ENCODE measurements at regions not wholly inside any gene's neighbourhood (a gene's known extent, or its start where the extent isn't known, plus 50 kb on each side); places are given as distances from the start of the nearest gene placed in this dataset.

DNA sequence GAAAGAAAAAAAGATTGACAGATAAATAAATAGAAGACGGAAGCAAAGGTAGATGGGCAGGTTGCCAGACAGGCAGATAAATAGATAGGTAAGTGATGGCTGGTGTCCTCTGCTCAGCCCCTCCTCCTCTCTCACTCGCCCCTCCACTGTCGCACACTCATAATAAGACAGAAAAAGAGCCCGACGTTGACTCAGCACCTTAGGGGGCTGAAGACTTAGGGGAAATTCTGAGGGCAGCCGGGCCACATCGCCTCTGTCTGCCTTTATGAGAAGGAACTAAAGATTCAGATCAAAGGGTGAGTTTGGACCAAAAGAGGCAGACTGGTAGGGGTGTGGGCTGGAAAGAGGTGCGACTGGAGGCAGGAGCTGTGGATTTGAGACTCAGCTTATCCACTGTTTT, 158.1 kb upstream of the IGSF21 start:
- intact Hi-C loops (cut with DNase I; ENCODE audit: low total_unique reads), result no loop called here
- no peak for TF ChIP-seq POLR2A (IDR thresholded peaks at IDR 0.05)
- TF ChIP-seq, protein P1, sequence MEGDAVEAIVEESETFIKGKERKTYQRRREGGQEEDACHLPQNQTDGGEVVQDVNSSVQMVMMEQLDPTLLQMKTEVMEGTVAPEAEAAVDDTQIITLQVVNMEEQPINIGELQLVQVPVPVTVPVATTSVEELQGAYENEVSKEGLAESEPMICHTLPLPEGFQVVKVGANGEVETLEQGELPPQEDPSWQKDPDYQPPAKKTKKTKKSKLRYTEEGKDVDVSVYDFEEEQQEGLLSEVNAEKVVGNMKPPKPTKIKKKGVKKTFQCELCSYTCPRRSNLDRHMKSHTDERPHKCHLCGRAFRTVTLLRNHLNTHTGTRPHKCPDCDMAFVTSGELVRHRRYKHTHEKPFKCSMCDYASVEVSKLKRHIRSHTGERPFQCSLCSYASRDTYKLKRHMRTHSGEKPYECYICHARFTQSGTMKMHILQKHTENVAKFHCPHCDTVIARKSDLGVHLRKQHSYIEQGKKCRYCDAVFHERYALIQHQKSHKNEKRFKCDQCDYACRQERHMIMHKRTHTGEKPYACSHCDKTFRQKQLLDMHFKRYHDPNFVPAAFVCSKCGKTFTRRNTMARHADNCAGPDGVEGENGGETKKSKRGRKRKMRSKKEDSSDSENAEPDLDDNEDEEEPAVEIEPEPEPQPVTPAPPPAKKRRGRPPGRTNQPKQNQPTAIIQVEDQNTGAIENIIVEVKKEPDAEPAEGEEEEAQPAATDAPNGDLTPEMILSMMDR (IDR thresholded peaks at IDR 0.05), result no peak
- no peak overlapping the region for H3K4me3 ChIP-seq (ENCODE audit: low read depth, poor library complexity, severe bottlenecking)
- DNase-seq (ENCODE audit: low spot score in 2 of 2), result no peak
- 57 to 58% methylated on average over 8 of the region's 8 CpGs for WGBS, 2 donors

DNA sequence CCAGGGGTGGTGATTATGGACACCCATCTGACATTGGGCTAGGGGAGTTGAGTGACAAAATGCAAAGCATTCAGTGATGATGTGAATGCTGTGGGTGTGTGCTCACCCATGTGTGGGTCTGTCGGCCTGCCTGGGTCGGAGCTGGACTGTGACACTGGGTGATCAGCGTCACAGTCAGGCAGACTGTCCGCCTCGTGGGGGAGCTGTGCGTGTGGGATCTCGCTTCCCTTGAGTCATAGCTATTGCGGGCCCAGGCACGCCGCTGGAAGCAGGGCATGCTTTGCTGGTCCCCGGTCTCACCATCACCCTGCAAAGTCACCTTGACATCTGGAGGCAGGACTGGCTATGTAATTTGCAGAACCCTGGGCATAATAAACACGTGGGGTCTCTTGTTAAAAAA, 156.9 kb upstream of the IGSF21 start:
- TF ChIP-seq, protein P1 (IDR thresholded peaks at IDR 0.05), result no peak
- no peak for TF ChIP-seq POLR2A (IDR thresholded peaks at IDR 0.05)
- intact Hi-C loops (cut with DNase I; ENCODE audit: low total_unique reads), result no loop called here
- no peak for DNase-seq (ENCODE audit: low spot score in 2 of 2)
- H3K4me3 ChIP-seq (ENCODE audit: low read depth, poor library complexity, severe bottlenecking), result no peak overlapping the region
- 66 to 68% methylated on average over 12 of the region's 12 CpGs for WGBS, 2 donors

DNA sequence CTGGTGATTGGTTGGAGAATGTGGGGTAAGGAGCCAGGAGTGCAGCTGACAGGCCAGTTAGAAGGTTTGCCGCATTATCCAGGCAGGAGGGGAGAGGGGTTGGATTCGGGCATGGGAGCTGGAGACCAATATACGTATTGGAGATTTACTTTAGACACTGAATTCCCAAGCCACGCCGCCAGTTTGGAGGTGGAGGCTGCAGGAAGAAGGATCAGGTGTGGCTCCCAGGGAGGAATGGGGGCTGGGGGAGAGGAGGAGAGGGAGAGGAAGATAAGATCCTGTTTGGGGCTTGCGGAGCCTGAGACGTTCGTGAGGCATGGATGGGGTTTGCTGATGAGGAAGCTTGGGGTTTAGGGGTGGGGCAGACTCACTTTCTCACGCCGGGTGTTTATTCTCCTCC, 155.1 kb upstream of the IGSF21 start:
- H3K4me3 ChIP-seq (ENCODE audit: low read depth, poor library complexity, severe bottlenecking), result no peak overlapping the region
- intact Hi-C loops (cut with DNase I; ENCODE audit: low total_unique reads), result no loop called here
- no peak for DNase-seq (ENCODE audit: low spot score in 2 of 2)
- TF ChIP-seq, protein P1 (IDR thresholded peaks at IDR 0.05), result no peak
- no peak for TF ChIP-seq POLR2A (IDR thresholded peaks at IDR 0.05)
- 48 to 49% methylated on average over 10 of the region's 10 CpGs for WGBS, 2 donors

DNA sequence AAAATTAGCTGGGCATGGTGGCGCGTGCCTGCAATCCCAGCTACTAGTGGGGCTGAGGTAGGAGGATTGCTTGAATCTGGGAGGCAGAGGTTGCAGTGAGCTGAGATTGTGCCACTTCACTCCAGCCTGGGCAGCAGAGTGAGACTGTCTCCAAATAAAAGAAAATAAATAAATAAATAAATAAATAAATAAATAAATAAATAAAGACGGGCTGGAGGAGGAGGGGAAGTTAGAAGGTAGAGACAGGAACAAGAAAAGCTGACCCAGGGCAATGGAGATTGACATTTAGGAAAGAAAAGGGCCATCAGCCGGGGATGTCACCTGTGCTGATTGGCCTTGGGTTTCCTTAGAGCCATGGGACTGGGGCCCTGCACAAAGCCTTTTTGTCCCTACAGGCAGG, 153.7 kb upstream of the IGSF21 start:
- intact Hi-C loops (cut with DNase I; ENCODE audit: low total_unique reads), result no loop called here
- 79 to 86% methylated on average over 4 of the region's 4 CpGs for WGBS, 2 donors
- no peak for DNase-seq (ENCODE audit: low spot score in 2 of 2)
- no peak for TF ChIP-seq POLR2A (IDR thresholded peaks at IDR 0.05)
- TF ChIP-seq, protein P1 (IDR thresholded peaks at IDR 0.05), result no peak
- no peak overlapping the region for H3K4me3 ChIP-seq (ENCODE audit: low read depth, poor library complexity, severe bottlenecking)

DNA sequence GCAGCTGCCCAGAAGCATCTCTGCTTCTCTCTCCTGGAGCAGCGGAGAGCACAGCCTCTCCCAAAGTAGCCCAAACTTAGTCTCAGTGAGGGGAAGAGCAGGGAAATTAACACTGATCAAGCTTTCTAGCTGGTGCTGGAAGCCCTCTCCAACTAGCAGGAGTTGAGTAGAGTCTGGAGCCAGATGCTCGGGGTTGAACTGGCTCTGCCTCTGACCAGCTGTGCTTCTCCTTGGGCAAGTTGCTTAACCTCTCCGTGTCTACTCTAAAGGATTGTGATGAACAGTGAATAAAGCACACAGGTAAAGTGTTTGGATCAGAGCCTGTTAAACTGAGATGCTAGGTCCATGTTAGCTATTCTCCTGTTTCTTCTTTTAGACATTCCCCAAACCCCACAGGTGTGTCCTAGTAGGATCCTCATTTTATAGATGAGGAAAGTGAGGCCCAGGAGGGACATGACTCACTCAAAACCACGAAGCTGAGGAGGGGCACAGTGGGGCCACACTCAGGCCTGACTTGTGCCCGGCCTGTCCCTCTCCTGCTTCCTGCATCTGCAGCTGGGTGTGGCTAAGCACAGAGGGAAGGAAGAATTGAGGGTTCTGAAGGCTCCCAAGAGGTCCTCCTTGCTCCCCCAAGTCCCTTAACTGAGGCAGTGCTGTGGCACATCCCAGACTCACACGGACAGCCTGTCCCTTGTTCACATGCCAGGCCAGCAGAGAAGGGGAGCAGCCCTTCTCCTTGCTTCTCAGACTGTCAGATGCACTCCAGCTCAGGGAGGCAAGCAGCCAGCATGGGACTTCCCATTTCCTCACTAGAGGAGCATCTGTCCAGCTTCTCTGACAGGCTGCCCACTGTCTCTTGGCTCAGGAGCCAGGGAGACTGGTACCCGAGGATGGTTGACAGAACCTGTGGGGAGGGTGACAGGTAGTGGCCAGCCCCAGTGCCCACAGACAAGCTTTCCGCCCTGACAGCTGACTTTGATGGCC, 152.0 kb upstream of the IGSF21 start:
- H3K4me3 ChIP-seq (ENCODE audit: low read depth, poor library complexity, severe bottlenecking), result no peak overlapping the region
- DNase-seq (ENCODE audit: low spot score in 2 of 2), result no peak
- intact Hi-C loops (cut with DNase I; ENCODE audit: low total_unique reads), result no loop called here
- TF ChIP-seq, protein P1 (IDR thresholded peaks at IDR 0.05), result no peak
- no peak for TF ChIP-seq POLR2A (IDR thresholded peaks at IDR 0.05)
- WGBS, 2 donors, result 49 to 62% methylated on average over 8 of the region's 8 CpGs
